ENCODE measurements at regions not wholly inside any gene's neighbourhood (a gene's known extent, or its start where the extent isn't known, plus 50 kb on each side); places are given as distances from the start of the nearest gene placed in this dataset.

DNA sequence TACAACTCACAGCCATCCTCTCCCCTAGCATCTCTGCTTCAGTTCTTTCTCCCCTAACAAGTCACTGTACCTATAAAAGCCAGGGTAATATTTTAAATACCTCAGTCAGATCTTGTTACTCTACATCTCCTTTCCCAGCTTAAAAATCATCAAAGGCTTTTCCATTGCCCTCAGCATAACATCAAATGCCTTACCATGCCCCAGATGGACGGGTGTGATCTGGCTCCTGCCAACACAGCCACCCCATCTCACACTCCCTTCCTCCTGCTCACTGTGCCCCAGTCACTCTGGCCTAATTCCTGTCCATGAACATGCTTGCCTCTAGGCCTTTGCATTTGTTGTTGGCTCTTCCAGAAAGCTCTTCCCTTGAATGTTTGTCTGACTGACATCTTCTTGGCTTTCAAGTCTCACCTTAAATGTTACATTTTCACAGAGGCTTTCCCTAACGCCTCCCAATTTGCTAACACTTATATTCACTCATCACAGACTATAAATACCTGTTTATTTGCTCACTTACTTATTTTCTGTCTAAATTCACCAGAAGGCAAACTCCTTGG lies 640.9 kb downstream of the NYAP2 start:
- no peaks in the 10 kb centered on the region for H3K9me3 Mint-ChIP-seq
- H3K4me3 Mint-ChIP-seq: no peak overlapping the region
- no peaks in the 10 kb centered on the region for H3K36me3 Mint-ChIP-seq (ENCODE audit: low read depth)
- ChIA-PET POLR2A (no interaction called here), CTCF (no interaction called here)
- Histone ChIP-seq H3K4me3 (ENCODE audit: low read length) (no peak overlapping the region), H3K27me3 (ENCODE audit: control insufficient read depth in 1 of 2, insufficient read depth in 2 of 2, low read length in 2 of 2) (peaks cover 0 to 5% of the 10 kb centered on the region in 2 experiments), H3K4me1 (ENCODE audit: insufficient read depth, low read length) (no peaks in the 10 kb centered on the region), H3K27ac (ENCODE audit: low read depth in 1 of 2, low read length in 2 of 2) (no peak overlapping the region), H3K36me3 (ENCODE audit: insufficient read depth, low read length) (no peaks in the 10 kb centered on the region), H3K9me3 (ENCODE audit: control insufficient read depth in 1 of 2, insufficient read depth in 1 of 2, low read length in 2 of 2) (no peaks in the 10 kb centered on the region)
- TF ChIP-seq, protein P1, sequence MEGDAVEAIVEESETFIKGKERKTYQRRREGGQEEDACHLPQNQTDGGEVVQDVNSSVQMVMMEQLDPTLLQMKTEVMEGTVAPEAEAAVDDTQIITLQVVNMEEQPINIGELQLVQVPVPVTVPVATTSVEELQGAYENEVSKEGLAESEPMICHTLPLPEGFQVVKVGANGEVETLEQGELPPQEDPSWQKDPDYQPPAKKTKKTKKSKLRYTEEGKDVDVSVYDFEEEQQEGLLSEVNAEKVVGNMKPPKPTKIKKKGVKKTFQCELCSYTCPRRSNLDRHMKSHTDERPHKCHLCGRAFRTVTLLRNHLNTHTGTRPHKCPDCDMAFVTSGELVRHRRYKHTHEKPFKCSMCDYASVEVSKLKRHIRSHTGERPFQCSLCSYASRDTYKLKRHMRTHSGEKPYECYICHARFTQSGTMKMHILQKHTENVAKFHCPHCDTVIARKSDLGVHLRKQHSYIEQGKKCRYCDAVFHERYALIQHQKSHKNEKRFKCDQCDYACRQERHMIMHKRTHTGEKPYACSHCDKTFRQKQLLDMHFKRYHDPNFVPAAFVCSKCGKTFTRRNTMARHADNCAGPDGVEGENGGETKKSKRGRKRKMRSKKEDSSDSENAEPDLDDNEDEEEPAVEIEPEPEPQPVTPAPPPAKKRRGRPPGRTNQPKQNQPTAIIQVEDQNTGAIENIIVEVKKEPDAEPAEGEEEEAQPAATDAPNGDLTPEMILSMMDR (IDR thresholded peaks at IDR 0.05): no peak
- H3K27ac Mint-ChIP-seq: no peak overlapping the region
- DNase-seq (no peak), ATAC-seq (ENCODE audit: poor library complexity) (no peak)
- intact Hi-C loops (cut with DNase I, micrococcal nuclease): no loop called here
- H3K27me3 Mint-ChIP-seq: peaks cover 27% of the 10 kb centered on the region
- no peaks in the 10 kb centered on the region for H3K4me1 Mint-ChIP-seq (ENCODE audit: low read depth)

DNA sequence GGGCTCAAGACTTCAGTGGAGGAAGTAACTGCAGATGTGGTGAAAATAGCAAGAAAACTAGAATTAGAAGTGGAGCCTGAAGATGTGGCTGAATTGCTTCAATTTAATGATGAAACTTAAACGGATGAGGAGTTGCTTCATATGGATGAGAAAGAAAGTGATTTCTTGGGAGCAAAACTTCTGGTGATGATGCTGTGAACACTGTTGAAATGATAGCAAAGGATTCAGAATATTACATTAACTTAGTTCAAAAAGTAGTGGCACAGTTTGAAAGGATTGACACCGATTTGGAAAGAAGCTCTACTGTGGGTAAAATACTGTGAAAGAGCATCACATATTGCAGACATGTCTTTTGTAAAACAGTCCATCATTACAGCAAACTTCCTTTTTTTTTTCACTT lies 638.0 kb downstream of the NYAP2 start:
- DNase-seq (no peak), ATAC-seq (ENCODE audit: poor library complexity) (no peak)
- H3K4me1 ChIP-seq (ENCODE audit: insufficient read depth, low read length): no peaks in the 10 kb centered on the region
- Mint-ChIP-seq H3K4me1 (ENCODE audit: low read depth) (no peaks in the 10 kb centered on the region), H3K9me3 (no peaks in the 10 kb centered on the region), H3K27me3 (peaks cover 45% of the 10 kb centered on the region), H3K27ac (no peak overlapping the region), H3K4me3 (no peak overlapping the region), H3K36me3 (ENCODE audit: low read depth) (no peaks in the 10 kb centered on the region)
- H3K27ac ChIP-seq (ENCODE audit: low read depth in 1 of 2, low read length in 2 of 2): no peak overlapping the region
- ChIA-PET CTCF (no interaction called here), POLR2A (no interaction called here)
- intact Hi-C loops (cut with DNase I, micrococcal nuclease): no loop called here
- peaks cover 0 to 5% of the 10 kb centered on the region in 2 experiments for H3K27me3 ChIP-seq (ENCODE audit: control insufficient read depth in 1 of 2, insufficient read depth in 2 of 2, low read length in 2 of 2)
- TF ChIP-seq, protein P1 (IDR thresholded peaks at IDR 0.05): no peak
- no peak overlapping the region for H3K4me3 ChIP-seq (ENCODE audit: low read length)
- no peaks in the 10 kb centered on the region for H3K36me3 ChIP-seq (ENCODE audit: insufficient read depth, low read length)
- H3K9me3 ChIP-seq (ENCODE audit: control insufficient read depth in 1 of 2, insufficient read depth in 1 of 2, low read length in 2 of 2): no peaks in the 10 kb centered on the region

DNA sequence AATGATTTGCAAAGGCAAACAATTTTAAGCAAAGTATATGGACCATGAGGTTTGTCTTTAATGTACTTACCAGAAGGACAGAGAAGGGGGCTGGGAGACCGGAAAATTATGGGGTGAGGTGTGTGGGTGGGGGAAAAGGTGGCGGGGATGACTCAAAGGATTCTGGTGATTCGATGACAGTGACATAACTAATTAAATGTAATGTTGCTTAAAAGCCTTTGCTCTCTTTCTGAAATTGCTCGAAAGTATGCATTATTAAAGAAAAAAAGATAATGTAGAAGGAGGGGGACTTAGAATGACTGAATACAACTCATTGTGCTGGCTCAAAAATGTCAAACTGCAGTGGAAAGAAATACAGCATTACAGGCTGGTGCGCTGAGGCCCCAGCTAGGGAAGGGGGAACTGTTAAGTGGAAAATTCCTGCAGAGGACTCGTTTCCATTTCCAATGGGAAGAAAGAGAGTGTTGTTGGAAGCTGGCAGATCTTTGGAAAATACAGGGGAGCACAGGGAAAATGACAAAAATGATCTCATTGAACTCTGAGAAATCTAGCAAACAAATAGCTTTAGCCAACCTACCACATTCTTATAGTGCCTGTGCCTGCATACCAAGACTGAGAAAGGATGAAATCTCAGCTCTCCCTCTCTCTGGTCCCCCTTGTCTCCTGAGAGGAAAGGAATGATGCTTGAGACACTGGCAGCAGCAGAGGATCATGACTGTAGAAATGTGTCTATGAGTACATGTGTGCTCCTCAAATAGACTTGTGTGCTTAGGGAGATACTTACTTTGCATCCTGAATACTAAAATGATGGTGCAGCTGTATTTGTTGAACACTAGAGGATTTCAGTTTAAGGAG lies 632.4 kb downstream of the NYAP2 start:
- ChIA-PET CTCF (interaction anchor here (1.0 kb wide), 1 partner anchor 9 kb away, joined by 3 read pairs; no protein-coding TSS in a partner anchor), POLR2A (no interaction called here)
- Histone ChIP-seq H3K36me3 (ENCODE audit: insufficient read depth, low read length) (no peaks in the 10 kb centered on the region), H3K4me1 (ENCODE audit: insufficient read depth, low read length) (no peaks in the 10 kb centered on the region), H3K27me3 (ENCODE audit: control insufficient read depth in 1 of 2, insufficient read depth in 2 of 2, low read length in 2 of 2) (peaks cover 18 to 33% of the 10 kb centered on the region in 2 experiments), H3K27ac (ENCODE audit: low read depth in 1 of 2, low read length in 2 of 2) (no peak overlapping the region), H3K4me3 (ENCODE audit: low read length) (no peak overlapping the region), H3K9me3 (ENCODE audit: control insufficient read depth in 1 of 2, insufficient read depth in 1 of 2, low read length in 2 of 2) (peaks cover 0 to 5% of the 10 kb centered on the region in 2 experiments)
- H3K27me3 Mint-ChIP-seq: peaks cover 72% of the 10 kb centered on the region
- peaks cover 19% of the 10 kb centered on the region for H3K4me1 Mint-ChIP-seq (ENCODE audit: low read depth)
- TF ChIP-seq, protein P1 (IDR thresholded peaks at IDR 0.05): no peak
- no peak overlapping the region for H3K4me3 Mint-ChIP-seq
- no peak for ATAC-seq (ENCODE audit: poor library complexity)
- no peak overlapping the region for H3K27ac Mint-ChIP-seq
- H3K9me3 Mint-ChIP-seq: no peaks in the 10 kb centered on the region
- H3K36me3 Mint-ChIP-seq (ENCODE audit: low read depth): no peaks in the 10 kb centered on the region
- intact Hi-C loops (cut with DNase I, micrococcal nuclease): no loop called here
- DNase-seq: no peak
